Memory B cell (primary cell): ENCODE measurements at regions not wholly inside any gene's neighbourhood (a gene's known extent, or its start where the extent isn't known, plus 50 kb on each side); places are given as distances from the start of the nearest gene placed in this dataset.

ENCODE experiments used
- ATAC-seq: fragments of 150-1000 bp; cut with Tn5 transposase; 2 replicates; pipeline ENCODE4 v1.10.0; 2021; ENCODE audit warnings: low read depth, mild to moderate bottlenecking, moderate library complexity
- DNase-seq, 2 donors: peaks; one replicate each; pipeline ENCODE4 v3.0.0; 2022; ENCODE audit warnings: low spot score in 2 of 2
- H3K27ac Mint-ChIP-seq: one replicate; pipeline ENCODE4 v1.8.0; 2022; ENCODE audit warnings: mild to moderate bottlenecking, moderate library complexity, mixed read lengths
- H3K27me3 Mint-ChIP-seq: one replicate; pipeline ENCODE4 v1.8.0; 2022; ENCODE audit warnings: mixed read lengths
- H3K36me3 Mint-ChIP-seq: one replicate; pipeline ENCODE4 v1.8.0; 2022; ENCODE audit warnings: mild to moderate bottlenecking, mixed read lengths
- H3K4me1 Mint-ChIP-seq: one replicate; pipeline ENCODE4 v1.8.0; 2022; ENCODE audit warnings: mixed read lengths
- H3K4me3 Mint-ChIP-seq: one replicate; pipeline ENCODE4 v1.8.0; 2022; ENCODE audit warnings: mild to moderate bottlenecking, moderate library complexity, mixed read lengths
- H3K9me3 Mint-ChIP-seq: one replicate; pipeline ENCODE4 v1.8.0; 2022; ENCODE audit warnings: mixed read lengths

DNA sequence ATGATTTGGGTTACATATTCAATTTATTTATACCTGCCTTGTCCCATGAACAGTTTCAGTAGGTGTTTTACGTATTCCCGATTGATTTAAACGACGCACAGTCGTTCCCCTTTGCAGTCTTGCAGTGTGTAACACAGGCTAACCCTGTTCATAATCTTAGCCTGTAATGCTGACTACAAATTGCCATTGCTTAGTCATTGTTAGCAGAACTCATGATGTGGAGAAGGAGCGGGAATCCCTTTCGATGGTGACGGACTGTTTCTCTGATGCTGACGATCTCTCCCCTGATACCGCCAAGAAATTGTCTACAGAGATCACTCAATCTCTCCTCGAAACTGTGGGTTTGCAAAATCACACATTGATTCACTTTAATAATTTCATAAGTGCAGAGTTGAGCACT is 93.2 kb downstream of the MRPL36 start:
- H3K27ac Mint-ChIP-seq, result no peak overlapping the region
- DNase-seq, result no peak
- H3K4me3 Mint-ChIP-seq, result no peak overlapping the region
- ATAC-seq, result no peak
- H3K4me1 Mint-ChIP-seq, result peaks cover 4% of the 10 kb centered on the region
- H3K9me3 Mint-ChIP-seq, result no peaks in the 10 kb centered on the region
- no peaks in the 10 kb centered on the region for H3K36me3 Mint-ChIP-seq
- H3K27me3 Mint-ChIP-seq, result peaks cover 36% of the 10 kb centered on the region

DNA sequence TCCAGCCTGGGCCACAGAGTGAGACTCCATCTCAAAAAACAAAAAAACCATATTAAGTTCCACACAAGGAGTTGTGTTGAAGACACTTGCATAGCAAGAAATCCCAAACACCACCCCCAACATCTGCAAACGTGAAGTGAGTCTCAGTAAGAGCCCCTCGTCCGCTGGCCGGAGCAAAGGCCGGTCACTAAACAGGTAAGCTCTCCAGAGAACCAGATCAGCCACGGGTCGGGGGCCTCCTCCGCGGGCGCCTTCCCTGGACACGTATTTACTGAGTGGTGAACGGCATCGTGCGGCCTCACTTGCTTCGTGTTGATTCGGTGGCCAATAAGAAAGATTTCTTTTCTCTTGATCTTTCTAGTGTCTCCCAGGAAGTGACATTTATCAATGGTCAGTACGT is 93.6 kb downstream of the MRPL36 start:
- Mint-ChIP-seq H3K4me1 (peaks cover 4% of the 10 kb centered on the region), H3K9me3 (no peaks in the 10 kb centered on the region), H3K27me3 (peaks cover 39% of the 10 kb centered on the region), H3K27ac (no peak overlapping the region), H3K36me3 (no peaks in the 10 kb centered on the region), H3K4me3 (no peak overlapping the region)
- DNase-seq (no peak), ATAC-seq (no peak)

DNA sequence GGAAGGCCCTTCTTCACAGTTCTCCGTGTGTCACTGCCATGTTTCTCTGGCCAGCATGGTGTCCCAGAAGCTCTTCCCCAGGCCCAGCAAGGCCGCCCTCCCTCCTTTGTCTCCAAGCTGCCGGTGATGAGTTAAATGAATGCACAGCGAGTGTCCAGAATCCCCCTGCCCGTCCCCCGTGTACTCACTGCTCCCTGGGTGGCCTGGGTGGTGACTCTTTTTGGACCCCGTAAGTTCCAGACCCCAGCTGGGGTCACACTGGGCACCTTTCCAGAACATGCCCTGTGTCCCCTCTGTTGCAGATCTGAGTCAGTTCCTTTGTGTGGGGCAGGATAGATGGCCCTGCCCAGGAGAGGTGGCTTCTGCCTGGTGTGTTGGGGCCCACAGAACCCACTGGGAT is 95.0 kb downstream of the MRPL36 start:
- ATAC-seq (no peak), DNase-seq (no peak)
- Mint-ChIP-seq H3K9me3 (no peaks in the 10 kb centered on the region), H3K36me3 (no peaks in the 10 kb centered on the region), H3K27ac (no peak overlapping the region), H3K4me3 (no peak overlapping the region), H3K27me3 (peaks cover 40% of the 10 kb centered on the region), H3K4me1 (peaks cover 4% of the 10 kb centered on the region)

DNA sequence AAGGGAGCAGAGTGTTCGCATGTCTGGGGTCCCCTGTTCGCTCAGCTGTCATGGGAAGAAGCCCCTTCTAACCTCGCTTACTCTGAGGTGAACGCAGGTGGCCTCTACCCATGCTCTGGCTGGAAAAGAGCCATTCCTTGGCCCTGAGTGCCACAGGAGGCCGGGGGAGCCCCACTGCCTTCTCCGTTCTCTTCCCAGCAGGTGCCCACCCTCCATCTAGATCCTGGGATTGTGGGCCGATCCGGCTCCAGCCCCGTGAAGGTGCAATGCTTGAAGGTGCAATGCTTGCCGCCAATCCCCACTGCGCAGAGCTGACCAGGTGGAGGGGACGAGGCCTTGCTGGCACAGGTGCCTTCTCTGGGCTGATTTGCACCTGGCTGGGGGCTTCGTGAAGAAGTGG is 95.4 kb downstream of the MRPL36 start:
- ATAC-seq, result no peak
- Mint-ChIP-seq H3K4me3 (no peak overlapping the region), H3K9me3 (no peaks in the 10 kb centered on the region), H3K27me3 (peaks cover 38% of the 10 kb centered on the region), H3K4me1 (peaks cover 4% of the 10 kb centered on the region), H3K27ac (no peak overlapping the region), H3K36me3 (no peaks in the 10 kb centered on the region)
- DNase-seq, result no peak

DNA sequence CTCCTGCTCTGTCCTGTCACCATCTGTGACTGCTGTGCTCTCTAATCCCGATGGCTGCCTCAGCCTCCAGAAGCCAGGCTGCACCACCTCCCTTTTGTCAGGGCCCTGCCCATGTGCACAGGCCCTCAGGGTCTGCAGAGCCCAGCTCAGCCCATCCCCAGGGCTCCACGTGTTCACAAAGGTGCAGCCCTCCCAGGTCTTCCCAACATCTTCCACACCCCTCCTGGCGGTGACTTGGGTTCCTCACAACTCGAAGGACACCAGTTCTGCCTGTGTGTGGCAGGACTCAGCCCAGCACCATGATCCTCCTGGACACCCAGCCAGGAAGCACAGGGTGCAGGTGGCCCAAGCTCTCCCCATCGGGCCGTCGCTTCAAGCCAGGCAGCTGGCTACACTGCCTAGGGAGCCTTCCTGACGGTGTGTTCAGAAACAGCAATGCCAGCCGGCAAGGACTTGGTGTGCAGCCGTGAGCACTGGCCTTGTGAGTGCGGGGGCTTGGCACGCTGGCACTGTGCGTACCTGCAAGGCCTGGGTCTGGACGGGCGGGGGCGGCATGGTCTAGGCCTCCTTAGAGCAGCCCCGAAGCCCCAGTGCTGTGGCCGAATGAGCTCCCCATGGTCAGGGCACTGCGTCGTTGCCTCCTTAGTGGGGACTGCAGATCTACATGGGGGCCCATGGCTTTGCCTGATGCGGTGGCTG is 96.1 kb downstream of the MRPL36 start:
- ATAC-seq, result no peak
- H3K9me3 Mint-ChIP-seq, result no peaks in the 10 kb centered on the region
- no peaks in the 10 kb centered on the region for H3K36me3 Mint-ChIP-seq
- DNase-seq, result no peak
- no peak overlapping the region for H3K27ac Mint-ChIP-seq
- H3K27me3 Mint-ChIP-seq, result peaks cover 34% of the 10 kb centered on the region
- no peaks in the 10 kb centered on the region for H3K4me1 Mint-ChIP-seq
- no peak overlapping the region for H3K4me3 Mint-ChIP-seq

DNA sequence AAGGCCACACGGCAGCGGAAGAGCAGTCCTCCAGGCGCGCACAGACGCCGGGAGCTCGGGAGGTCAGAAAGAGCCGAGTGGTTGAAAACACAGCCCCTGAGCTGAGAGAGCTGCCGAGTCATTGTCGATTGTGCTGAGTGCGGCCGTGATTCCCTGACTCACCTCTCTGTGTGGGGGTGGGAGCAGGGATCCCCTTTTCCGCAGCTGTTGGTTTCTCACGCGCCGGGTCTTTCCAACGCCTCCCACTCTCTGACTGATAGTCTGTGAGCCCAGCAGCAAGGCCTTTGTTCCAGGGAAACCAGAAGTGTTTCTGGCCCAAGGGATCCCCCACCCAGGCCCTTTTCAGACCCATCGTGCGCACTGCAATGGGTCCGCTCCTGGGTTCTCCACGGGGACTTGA is 97.3 kb downstream of the MRPL36 start:
- Mint-ChIP-seq H3K27ac (no peak overlapping the region), H3K27me3 (peaks cover 32% of the 10 kb centered on the region), H3K4me1 (no peaks in the 10 kb centered on the region), H3K9me3 (no peaks in the 10 kb centered on the region), H3K36me3 (no peaks in the 10 kb centered on the region), H3K4me3 (no peak overlapping the region)
- ATAC-seq, result no peak
- no peak for DNase-seq

DNA sequence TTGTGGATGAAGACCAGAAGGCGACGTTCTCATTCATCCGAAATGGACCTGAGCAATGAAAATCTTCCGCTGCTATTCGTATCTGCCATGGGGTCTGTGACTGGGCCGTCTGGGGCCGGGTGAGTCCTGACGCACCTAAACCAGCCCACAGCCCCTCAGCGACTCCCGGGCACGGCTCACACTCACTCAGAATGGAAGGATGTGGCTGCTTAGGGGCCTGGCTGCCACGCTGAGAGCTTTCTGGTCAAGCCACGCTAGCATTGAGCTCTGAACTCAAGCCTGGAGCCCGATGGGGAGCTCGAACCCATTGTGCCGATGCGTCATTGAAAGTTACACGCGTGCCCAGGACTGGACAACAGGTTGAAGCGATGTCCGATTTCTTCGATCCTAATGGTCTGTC is 97.8 kb downstream of the MRPL36 start:
- DNase-seq (no peak), ATAC-seq (no peak)
- no peaks in the 10 kb centered on the region for H3K36me3 Mint-ChIP-seq
- no peaks in the 10 kb centered on the region for H3K4me1 Mint-ChIP-seq
- H3K9me3 Mint-ChIP-seq, result no peaks in the 10 kb centered on the region
- no peak overlapping the region for H3K4me3 Mint-ChIP-seq
- no peak overlapping the region for H3K27ac Mint-ChIP-seq
- peaks cover 32% of the 10 kb centered on the region for H3K27me3 Mint-ChIP-seq

DNA sequence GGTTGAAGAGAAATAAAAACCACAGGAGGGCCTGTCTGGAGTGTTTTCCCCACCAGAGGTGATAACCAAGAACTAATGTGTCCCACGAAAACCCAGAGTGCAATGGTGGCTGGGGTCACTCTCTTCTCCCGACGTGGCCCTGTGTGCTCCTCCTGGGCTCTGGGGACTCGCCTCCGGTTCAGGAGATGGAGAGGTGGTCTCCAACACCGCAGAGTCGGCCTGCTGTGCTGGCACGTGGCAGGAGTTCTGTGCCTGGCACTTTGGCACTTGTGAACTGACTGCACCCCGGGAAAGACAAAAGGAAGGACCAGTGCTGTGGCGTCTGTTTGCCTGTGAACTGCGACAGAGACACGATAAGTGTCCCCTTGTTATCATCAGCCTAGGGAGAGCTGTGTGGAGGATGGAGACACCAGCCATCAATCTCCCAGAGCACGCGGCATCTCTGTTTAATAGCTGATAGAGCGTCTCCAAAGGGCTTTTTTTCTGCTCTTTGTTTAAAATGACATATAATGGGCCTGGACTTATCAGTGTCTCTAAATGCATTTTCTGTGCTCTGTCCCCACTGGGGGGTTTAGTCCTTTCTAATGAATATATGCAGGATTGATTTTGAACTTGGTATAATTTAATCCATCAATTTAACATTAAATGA is 98.3 kb downstream of the MRPL36 start:
- DNase-seq (no peak), ATAC-seq (no peak)
- H3K27ac Mint-ChIP-seq, result no peak overlapping the region
- no peaks in the 10 kb centered on the region for H3K36me3 Mint-ChIP-seq
- no peaks in the 10 kb centered on the region for H3K4me1 Mint-ChIP-seq
- peaks cover 28% of the 10 kb centered on the region for H3K27me3 Mint-ChIP-seq
- no peak overlapping the region for H3K4me3 Mint-ChIP-seq
- no peaks in the 10 kb centered on the region for H3K9me3 Mint-ChIP-seq

DNA sequence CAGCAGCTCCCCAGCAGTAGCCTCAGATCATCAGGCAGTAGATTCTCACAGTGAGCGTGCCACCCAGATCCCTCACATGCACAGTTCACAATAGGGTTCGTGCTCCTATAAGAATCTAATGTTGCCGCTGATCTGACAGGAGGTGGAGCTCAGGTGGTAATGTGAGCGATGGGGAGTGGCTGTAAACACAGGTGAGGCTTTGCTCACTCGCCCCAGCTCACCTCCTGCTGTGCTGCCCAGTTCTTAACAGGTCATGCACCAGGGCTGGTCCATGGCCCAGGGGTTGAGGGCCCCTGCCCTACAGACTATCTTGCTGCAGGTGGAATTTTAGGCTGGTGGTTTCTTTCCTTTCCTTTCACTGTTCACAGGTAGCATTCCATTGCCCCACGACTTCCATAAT is 100.2 kb downstream of the MRPL36 start:
- DNase-seq, result no peak
- no peaks in the 10 kb centered on the region for H3K9me3 Mint-ChIP-seq
- H3K27ac Mint-ChIP-seq, result no peak overlapping the region
- no peak for ATAC-seq
- H3K27me3 Mint-ChIP-seq, result peaks cover 19% of the 10 kb centered on the region
- no peaks in the 10 kb centered on the region for H3K4me1 Mint-ChIP-seq
- H3K4me3 Mint-ChIP-seq, result no peak overlapping the region
- H3K36me3 Mint-ChIP-seq, result no peaks in the 10 kb centered on the region

DNA sequence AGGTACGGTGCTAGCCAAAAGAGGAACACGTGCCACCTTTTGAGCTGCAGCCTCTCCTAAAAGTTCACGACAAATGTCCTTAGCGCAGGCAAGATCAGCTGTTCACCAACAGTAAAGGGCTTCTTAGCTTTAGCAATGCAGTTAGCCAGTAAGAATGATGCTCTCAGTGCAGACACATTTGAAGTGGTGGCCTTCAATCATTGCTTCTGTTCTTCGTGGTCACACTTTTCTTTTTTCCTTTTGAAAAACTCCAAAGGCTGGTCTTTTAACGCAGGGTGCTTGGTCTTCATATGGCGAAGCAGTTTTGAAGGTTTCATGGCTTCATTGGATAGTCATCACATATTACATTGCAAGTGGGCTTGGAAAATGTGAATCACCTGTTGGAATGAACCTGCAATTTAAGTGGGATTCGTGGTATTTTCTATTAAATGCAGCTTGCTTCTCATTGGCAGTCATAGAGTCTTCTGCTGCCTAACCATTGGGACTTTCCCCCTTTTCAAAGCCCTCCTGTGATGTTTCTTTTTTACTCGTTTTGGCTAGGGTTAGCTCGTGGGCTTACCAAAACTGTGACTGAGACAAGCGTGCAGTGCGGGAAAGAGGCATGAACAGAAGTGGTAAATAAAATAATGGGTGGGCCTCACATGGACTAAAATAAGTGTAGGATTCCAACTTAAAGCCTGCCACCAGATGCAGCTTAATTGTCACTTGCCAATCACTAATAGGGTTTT is 100.9 kb downstream of the MRPL36 start:
- H3K27me3 Mint-ChIP-seq, result peaks cover 21% of the 10 kb centered on the region
- DNase-seq (no peak), ATAC-seq (no peak)
- no peaks in the 10 kb centered on the region for H3K36me3 Mint-ChIP-seq
- no peaks in the 10 kb centered on the region for H3K9me3 Mint-ChIP-seq
- no peak overlapping the region for H3K27ac Mint-ChIP-seq
- no peaks in the 10 kb centered on the region for H3K4me1 Mint-ChIP-seq
- no peak overlapping the region for H3K4me3 Mint-ChIP-seq

DNA sequence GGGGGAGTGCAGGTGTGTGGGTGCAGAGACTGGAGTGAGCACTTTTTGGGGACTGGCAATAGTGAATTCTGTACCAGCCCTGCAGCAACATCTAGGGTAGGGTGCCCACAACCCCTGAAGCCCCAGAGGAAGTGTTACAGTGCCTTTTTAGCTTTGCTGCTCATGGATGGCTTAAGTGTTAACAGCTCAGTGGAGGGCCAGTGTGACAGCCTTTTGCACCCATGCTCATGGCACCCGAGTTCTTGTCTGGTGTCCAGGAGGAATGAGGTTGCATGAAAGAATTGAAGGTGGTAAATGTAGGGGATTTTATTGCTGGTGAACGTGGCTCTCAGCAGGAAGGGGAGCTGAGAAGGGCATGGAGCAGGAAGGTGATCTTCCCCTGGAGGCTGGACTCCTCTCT is 107.3 kb downstream of the MRPL36 start:
- no peak overlapping the region for H3K27ac Mint-ChIP-seq
- peaks cover 8% of the 10 kb centered on the region for H3K9me3 Mint-ChIP-seq

DNA sequence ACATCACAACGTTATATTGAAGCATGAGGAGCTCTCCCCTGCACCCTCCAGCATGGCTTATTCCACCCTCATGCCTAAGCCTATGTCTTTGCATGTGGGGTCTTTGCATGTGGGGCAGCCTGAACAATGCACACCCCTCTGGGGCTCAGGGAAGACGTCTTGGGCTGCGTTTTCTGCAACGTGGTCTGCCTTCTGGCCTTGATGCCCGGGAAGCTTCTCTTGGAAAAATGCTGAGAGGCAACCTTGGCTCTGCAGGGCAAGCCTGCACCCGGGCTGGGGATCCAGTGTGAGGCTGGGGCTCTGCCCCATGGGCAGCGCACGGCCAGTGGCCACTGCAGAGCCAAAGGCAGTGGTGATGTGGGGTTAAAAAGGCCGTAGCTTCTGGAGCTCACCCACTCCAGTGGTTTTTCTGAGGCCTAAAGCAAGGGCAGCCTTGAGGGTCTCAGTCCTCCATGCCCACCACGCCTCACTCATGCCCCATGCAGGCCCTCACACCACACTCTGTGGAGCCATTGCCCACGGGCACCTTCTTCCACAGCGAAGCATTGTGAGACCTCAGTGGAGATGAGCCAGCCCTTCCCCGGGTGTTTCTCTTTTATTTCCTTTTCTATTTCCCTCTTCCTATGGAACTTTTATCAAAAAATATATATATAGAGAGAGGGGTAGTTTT is 112.2 kb downstream of the MRPL36 start:
- H3K36me3 Mint-ChIP-seq, result no peaks in the 10 kb centered on the region
- H3K9me3 Mint-ChIP-seq, result peaks cover 8% of the 10 kb centered on the region
- H3K27ac Mint-ChIP-seq, result no peak overlapping the region
- no peak for ATAC-seq
- H3K27me3 Mint-ChIP-seq, result peaks cover 11% of the 10 kb centered on the region
- no peak overlapping the region for H3K4me3 Mint-ChIP-seq
- DNase-seq, result no peak
- no peaks in the 10 kb centered on the region for H3K4me1 Mint-ChIP-seq

More for the DNA sequence above, 107.3 kb downstream of the MRPL36 start:
- H3K4me3 Mint-ChIP-seq, result no peak overlapping the region
- DNase-seq (no peak), ATAC-seq (no peak)
- H3K36me3 Mint-ChIP-seq, result no peaks in the 10 kb centered on the region
- H3K4me1 Mint-ChIP-seq, result no peaks in the 10 kb centered on the region
- peaks cover 6% of the 10 kb centered on the region for H3K27me3 Mint-ChIP-seq

DNA sequence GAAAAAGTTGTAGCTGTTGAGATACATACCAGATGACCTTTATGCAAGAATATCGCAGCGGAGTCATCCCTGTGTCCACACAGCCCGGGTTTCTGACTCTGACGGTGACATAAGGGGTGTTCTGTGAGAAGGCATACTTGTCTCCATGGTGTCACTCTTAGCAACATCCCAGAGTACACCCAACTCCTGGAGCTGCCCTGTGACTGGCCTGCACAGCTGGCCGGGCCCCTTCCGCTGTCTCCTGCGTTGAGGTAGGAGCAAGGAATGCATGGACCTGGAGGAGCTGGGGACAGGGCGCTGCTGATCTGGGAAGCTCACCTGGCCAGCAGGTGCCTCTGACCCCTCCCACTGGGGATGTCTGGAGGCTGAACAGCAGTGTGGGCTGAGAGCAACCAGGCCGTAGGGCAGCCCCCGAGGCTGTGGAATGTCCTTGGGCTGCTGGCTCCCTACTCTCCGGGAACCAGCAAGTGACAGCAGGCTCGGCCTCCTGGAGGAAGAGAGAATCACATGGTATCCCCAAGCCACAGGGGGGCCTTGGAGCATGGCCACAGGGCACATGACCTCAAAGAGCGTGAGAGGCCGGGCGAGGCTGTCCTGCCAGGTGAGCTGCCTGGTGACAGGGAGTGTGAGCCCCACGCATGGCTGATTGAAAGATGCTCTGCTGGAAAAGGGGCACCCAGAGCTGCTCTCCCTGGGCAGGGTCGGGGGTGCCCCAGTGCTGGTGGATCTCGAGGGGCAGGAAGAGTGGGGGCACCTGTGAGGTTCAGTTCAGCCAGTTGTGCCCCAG is 113.4 kb downstream of the MRPL36 start:
- H3K9me3 Mint-ChIP-seq, result peaks cover 8% of the 10 kb centered on the region
- ATAC-seq (no peak), DNase-seq (no peak)
- no peak overlapping the region for H3K4me3 Mint-ChIP-seq
- no peak overlapping the region for H3K27ac Mint-ChIP-seq
- no peaks in the 10 kb centered on the region for H3K36me3 Mint-ChIP-seq
- H3K4me1 Mint-ChIP-seq, result no peaks in the 10 kb centered on the region
- peaks cover 12% of the 10 kb centered on the region for H3K27me3 Mint-ChIP-seq
